HG02623 (cell line): ENCODE measurements at regions not wholly inside any gene's neighbourhood (a gene's known extent, or its start where the extent isn't known, plus 50 kb on each side); places are given as distances from the start of the nearest gene placed in this dataset.

Source experiments
- ATAC-seq: cut with Tn5 transposase; IDR thresholded peaks from one replicate; pipeline ENCODE4 v1.9.1; 2021; ENCODE audit warnings: moderate library complexity; ENCODE audit not compliant: unreplicated experiment

DNA sequence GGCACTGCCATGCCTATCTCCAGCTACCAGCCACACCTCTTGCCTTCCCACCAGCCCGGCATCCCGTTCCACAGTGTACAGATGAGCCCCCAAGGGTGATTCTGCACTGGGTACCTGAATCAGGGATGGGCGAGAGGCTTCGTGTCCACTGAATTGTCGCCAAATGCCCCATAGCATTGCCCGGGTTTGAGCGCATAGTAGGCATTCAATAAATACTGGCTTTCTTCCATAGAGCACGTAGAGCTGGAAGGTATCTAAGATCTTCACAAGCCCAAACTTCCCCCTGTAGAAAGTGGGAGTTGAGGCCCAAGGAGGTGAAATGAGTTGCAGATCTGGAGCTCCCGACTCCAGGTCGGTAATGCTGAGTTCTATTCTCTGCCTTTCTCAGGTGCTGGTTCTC lies 358.7 kb downstream of the LPIN1 start:
- no peak for ATAC-seq

DNA sequence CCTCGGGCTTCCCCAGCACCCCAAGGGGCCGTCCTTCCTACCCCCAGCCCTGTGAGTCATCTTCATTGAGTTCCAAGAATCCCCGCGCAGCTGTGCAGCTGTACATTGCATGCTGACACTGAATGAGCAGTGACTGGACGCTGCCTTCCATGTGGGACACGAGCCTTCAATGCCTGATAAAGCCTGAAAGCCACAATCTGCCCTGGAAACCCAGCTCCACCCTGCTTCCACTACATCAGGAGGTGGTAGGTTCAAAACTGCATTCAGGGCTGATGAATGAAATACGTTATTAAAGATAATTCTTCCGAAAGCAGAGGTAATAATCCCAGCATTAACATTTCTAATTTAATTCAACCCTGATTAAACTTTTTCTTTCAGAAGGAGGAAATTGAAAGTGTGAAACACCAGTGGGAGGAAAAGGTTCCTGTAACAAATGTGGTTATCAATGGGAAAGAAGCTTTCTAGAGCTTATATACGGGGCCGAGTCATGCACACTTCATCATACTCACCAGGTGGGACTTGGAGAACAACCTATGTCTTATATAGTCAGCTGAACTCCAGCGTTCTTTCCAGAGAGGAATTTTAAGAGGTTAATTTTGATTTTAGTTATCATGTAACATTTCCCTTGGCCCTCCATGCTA lies 360.1 kb downstream of the LPIN1 start:
- peak; percentile 69 for ATAC-seq

DNA sequence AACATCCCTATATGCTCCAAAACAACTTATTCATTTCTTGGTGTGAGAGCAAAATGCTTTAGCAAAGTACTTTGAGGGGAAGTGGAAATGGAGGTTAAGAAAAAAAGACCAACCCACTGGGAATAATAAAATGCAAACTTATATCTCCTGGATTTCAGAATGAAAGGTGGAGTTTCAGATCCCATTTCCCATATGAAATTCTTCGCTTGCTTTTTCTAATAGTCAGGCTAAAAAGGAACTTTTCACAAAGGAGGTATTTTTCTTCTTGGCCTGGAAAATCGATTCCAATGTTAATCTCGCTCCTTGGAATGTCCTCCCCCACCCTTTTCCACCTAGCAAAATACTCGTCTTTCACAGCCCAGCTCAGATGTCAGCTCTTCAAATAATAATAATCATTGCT lies 360.9 kb downstream of the LPIN1 start:
- ATAC-seq = no peak

DNA sequence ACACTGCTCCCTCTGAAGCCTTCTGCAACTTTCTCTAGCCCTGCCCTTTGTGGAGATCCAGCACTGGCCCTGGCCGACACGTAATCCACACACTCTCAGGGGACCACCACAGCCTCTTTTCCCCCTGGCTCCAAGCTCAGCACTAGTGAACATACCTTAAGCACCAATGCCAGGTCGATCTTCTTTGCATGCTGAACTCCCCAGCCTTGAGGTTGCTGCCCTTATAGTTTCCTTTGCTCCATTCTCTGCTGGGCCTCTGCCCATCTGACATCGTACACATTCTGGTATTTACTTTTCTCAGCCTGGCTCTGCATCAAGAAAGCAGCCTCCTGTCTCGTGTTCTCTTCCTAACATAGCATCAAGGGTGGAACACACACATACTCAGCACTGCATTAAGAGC lies 361.5 kb downstream of the LPIN1 start:
- no peak for ATAC-seq

DNA sequence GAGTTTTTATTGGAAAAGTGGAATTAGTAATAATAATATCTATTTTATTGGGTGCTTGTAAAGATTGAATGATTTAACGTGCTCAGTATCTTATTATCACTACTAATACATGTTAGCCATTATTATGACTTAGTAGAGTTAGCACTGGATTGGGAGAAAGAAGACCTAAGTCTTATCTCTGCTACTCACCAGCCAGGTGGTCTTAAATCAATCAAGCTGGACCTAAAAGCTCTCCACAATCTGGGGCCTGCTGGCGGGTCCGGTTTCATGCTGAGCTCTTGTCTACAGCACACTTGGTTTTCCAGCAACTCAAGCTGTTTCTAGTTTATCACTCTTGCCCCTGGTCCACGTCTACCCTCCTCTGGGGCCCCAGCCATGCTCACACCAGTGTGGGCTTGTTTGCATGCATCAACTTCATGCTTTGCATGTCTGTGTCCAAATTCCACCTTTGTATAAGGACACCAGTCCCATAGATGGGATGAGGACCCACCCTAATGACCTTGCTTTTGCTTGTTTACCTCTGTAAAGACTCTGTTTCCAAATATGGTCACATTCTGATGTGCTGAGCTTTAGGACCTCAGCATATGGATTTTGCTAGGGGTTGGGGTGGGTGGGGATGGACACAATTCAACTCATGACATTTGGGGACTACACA lies 363.1 kb downstream of the LPIN1 start:
- ATAC-seq = no peak

DNA sequence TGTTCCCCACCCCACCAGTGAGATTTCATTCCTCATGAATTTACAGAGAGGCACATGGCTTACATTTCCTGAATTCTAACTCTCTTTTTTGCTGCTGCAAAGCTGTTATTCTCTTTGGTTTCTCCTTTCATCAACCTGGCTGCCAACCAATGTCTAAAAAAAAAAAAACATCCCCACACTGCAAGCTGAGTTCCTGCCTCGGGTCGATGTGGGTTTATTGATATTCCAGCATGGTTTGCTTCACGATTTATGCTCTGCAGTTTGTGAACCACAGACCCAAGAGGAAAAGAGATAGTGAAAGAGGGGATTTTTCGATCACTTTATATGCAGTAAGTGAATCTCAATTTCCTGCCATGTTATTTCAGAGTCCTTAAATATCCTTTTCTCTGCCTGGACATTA lies 363.6 kb downstream of the LPIN1 start:
- no peak for ATAC-seq

DNA sequence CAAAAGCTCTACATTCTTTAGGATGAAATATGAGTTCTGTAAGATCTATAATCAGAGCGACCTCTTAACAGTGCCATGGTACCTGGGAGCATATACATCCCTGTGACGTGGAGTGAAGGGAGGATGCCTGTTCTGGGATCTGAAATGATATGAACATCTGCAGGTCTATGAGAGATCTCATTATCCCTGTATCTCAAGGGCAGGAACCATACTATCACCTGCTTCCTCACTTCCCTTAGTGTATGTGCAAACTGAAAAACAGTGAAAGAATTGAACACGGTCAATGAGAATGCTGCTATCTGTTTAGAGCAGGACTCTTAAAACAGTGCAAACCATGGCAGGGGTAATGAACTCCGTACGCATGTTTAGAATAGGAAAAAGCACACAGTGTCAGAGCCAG lies 364.0 kb downstream of the LPIN1 start:
- ATAC-seq = no peak

DNA sequence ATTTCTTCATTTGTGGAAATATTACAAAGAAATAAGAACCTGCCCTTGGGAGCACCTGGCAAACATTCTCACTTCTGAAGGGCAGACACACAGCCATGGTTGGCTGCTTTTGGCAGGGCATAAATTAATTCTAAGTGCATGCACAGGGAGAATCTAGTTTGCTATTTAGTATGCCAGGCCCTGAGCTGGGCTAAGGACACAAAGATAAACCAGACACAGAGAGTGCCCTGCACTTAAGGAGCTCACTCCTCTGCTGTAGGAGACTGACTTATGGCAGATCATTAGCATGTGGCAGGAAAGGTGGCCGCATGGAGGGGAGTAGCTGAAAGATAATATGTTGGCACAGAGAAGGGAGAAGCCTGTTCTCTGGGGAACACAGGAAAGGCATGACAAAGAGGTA lies 367.0 kb downstream of the LPIN1 start:
- no peak for ATAC-seq

DNA sequence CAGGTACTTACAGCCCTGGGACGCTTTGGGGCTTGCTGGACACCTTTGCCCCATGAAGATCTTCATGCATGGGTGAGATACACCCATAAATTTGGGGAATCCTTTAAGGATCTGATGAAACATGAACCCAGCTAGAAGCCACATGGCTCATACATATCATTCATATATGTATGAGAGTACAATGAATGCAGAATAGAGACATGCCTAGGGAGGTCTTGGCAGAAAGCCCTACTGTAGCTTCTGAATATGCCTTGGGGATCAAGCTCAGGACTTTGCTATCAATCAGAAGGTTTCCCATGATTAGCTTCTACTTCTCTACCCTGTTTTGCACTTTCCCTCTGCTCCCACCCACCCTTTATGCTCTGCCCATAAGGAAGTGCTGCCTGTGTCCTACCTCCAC lies 368.4 kb downstream of the LPIN1 start:
- no peak for ATAC-seq

DNA sequence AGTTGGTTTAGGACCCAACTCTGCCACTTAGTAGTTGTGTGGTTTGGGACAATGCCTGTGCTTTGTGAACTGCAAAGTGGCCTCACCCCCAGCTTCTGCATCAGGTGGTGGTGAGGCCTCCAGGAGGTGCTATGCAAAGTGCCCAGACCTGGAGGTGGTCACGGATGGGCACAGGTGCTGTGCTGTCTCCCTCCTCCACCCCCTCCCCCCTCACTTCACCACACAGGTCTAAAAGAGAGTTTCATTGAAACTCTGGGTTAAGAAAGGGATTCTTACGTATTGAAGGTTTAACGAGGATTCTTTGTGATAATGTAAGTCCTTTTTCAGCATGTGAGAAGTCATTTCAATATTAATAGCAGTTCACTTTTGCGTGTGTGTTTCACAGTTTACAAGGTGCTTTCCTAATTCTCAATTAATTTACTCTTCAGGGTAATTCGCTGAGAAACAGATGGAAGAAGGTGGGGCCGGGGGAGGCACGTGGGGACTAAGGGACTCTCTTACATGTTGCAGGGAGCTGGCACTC lies 369.9 kb downstream of the LPIN1 start:
- ATAC-seq = peak; percentile 81

DNA sequence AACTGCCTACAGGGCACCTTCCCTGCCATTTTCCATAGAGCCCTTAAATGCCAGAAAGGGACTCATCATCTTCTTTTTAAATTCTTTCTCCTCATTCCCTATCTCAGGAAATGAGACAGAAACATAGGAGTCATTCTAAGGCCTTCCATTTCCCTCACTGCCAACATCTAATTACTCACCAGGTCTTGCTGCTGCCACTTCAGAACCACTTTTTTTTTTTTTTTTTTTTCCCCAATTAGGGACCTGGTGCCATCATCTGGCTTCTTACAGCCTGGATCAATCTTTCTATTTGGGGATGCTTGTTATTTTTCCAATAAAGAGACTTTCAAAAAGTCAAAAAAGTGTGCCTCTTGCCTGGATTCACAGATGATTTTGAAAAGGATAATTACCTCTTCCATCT lies 373.4 kb downstream of the LPIN1 start:
- no peak for ATAC-seq

DNA sequence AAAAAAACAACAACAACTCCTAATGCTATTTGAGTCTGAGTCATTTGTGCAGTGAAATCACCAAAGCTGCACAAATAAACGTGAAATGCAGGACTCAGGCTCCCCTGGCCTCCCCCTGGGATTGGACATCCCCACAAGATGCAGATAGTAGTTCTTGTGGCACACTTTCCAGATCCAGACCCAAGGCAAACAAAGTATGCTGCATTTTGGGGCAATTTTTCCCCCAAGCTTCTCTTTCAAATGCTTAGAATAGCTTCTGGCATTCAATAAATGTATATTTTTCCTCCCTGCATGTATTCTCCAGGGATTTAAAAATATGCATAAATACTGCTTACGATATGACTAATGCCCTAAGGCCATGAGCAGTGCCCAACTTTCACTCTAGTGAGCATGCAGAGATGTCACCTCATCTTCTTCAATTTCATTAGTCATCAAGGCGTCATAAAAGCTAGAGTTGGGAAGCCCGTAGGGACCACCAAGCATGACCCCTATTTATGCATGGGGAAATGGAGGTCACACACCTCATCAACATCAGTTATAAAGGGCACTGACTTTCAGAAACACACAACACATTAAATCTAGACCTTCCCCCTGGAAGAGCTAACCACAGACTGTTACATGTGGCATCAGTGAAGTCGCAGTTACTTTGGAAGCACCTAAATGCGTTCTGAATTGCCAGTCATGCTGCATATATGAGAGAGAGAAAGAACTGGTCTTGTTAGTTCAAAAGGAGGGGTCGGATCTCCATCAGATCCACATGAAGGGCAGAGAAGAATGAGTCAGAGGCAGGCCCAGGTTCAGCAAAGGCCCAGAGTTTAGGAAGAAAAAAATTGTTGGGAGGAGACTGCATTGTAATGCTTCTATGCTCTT lies 374.1 kb downstream of the LPIN1 start:
- no peak for ATAC-seq

DNA sequence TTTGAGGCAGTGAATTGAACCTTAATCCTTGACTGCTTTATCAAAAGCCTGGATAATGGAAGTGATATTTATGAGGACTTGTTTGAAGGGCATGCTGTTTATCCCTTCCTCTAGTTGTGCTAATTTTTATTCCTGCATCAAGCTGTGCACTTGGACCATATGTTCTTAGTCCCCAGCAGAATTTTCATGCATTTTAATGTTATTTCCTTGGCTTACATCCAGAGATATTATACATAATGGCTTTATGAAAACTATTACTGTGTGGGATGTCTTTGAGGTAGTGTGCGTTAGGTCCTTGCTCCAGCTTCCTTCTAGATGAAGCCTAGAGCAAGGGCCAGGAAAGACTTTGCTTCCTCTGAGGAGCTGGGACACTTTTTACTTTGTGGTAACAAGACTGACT lies 378.4 kb downstream of the LPIN1 start:
- ATAC-seq = no peak

DNA sequence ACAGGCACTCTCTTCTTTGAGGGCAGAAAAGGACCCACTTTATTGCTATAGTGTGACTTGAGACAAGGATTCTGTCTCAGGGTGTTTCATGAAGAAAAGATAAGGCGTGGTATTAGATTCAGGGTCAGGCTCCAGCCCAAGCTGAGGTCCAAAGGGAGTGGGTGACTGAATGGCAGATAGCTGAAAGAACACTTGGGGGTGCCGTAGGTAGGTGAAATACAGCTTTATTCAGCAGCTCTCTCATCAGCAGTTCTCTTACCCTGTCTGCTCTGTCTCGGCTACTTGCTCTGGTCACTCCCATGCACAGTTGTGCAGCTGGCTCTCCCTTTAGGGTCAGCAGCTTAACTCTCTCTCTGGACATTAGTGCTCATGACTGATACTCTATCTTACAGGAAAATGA lies 379.9 kb downstream of the LPIN1 start:
- ATAC-seq = no peak

DNA sequence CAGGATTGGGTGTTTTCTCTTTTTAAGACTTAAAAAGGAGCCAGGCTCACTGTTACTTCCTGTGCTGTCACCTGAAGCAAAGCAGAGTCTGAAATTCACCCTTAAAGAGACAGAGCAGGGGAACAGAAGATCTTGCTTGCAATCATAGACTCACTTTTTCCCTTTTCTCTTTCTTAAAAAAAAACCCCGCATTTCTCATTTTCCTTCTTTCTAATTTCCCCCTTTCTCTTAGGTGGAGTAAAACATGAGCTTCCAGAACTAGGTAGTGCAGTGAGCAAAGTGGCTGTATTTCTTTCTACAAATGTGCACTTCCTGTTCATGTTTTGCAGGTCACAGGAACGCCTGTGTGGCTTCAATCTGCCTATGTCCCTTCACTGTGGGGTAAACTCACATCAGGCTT lies 381.2 kb downstream of the LPIN1 start:
- no peak for ATAC-seq

DNA sequence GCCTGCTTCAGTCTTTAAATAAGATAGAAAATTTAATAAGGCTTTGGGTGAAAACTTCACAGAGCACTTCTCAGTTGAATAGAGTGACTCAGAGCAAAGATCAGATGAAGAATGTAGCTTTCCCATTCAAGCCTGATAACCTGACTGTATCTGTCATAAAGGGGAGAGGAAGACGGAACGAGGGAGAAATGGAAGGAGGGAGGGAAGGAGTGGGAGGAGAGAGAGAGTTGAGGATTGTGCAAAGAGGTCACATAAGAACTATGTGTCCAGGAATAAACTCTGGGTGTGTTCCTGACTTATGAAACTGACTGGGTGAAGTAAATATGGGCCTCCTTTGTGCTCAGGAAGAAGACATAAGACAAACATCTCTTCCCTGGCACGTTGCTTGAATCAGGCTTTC lies 385.5 kb downstream of the LPIN1 start:
- no peak for ATAC-seq

DNA sequence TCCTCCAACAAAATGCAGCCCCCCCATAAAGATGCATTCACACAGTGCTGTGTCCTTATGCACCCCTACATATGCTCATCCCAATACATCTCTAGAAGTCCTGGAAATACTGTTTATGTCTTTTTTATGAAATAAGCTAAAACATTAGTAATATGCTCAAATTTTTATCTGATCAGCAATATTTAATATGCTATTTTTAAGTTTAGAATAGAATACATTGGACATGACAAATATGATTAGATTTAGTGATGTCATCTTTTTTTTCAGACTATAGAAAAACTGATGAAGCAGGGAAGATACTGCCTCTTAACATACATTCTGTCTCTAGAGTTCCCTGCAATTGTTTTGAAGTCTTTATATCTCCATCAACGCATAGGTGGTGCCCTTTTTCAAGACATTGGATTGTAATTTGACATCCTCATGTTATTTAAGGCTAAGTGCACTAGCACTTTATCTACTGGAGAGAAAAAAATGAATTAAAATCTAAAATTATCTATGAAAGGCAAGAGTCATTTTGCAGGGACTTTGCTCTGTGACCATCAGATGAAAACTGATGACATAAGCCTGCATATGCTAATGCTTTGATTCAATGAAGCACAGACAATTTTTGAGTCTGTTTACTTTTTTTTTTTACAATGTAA lies 395.3 kb downstream of the LPIN1 start:
- ATAC-seq = no peak

DNA sequence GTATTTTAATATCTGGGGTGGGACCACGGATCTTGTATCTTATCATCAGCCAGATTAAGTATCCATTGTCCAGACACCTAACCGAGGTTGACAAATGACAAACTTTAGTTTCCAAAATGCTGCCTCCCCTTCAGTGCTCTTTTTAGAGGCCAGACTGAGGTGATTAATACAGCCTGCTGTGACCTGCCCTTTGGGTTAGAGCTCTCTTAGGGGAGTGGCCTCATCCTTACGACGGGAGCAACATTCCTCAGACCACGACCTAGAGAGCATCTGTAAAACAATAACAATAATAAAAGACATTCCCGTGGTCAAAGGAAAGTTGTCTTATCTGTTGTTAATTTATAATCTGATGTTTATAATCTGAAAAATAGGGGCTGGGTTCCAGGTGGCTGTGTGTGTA lies 405.3 kb downstream of the LPIN1 start:
- ATAC-seq = no peak

DNA sequence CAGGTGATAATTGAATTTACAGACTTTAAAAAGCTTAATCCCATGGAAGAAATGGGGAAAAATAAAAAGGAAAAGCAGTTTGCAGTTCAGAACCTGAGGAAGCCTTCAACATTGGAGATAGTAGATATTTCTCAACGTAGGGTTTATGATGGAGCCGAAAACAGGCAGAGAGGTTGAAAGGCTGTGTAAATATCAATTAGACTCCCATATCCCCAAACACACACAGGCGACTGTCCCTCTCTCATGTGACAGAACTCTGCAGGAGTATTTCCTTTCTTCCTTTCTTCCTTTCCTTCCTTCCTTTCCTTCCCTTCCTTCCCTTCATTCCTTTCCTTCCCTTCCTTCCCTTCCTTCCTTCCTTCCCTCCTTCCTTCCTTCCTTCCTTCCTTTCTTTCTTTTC lies 406.5 kb downstream of the LPIN1 start:
- ATAC-seq = no peak

DNA sequence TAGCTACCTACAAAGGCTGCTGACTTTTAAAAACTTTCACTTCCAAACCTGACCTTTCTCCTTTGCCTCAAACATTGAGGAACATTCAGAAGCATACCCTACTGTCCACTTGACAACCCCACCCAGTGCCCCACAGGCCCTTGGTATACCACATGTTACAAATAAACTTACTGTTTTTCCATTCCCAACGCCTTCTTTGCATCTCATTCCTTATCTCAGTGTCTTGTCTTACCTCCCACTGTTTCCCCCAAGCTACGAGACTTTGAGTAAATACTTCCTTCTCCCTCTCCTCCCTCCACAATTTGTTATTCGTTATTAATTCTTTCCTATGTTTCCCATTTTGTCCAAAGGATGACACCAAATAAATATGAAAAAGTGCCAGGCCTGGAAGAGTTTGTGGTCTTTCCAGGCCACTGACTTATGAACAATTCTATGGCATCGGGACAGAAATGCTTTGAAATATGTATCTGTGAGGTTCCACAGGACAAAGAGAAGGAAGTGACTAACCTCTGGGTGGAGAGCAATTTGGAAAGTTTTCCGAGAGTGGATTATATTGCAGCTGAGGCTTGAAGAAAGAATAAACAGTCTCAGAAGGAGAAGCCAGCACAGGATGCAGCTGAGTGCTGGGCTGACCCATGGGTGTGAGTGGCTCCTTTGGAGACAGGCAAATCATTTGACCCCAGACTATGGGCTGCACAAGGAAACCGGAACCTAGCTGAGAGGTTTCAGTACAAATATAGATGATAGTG lies 409.0 kb downstream of the LPIN1 start:
- no peak for ATAC-seq

DNA sequence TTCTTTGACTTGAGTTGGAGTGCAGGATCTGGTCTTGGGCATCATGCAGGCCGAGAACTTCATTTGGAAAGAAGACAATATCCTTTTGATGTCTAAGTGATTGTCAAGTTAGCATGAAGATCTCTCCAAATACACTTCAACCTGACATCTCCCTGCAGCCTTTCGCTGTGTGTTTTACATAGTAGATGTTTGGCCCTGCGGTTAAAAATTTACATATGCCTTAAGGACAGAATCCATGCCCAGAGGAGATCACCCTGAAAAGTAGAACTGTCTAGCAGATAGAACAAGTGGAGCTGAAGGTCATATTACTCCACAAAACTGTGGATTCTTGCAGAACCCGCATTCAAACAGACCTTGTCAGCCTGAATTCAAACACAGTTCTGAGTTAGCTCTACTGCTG lies 409.9 kb downstream of the LPIN1 start:
- ATAC-seq = no peak
